GM23248 (cell line): ENCODE measurements at regions not wholly inside any gene's neighbourhood (a gene's known extent, or its start where the extent isn't known, plus 50 kb on each side); places are given as distances from the start of the nearest gene placed in this dataset.

ENCODE experiments used
- EZH2 ChIP-seq: fragments of 200-600 bp; sonication (generic); IDR thresholded peaks from 2 replicates; pipeline ENCODE4 v1.6.1; 2018; ENCODE audit warnings: antibody characterized with exemption, mild to moderate bottlenecking; ENCODE audit not compliant: insufficient read depth, poor library complexity, severe bottlenecking
- EZH2phosphoT487 ChIP-seq: fragments of 200-600 bp; sonication (generic); IDR thresholded peaks from 2 replicates; pipeline ENCODE4 v1.6.1; 2018; ENCODE audit warnings: antibody characterized with exemption, moderate library complexity, mild to moderate bottlenecking, low read depth; ENCODE audit not compliant: insufficient read depth

DNA sequence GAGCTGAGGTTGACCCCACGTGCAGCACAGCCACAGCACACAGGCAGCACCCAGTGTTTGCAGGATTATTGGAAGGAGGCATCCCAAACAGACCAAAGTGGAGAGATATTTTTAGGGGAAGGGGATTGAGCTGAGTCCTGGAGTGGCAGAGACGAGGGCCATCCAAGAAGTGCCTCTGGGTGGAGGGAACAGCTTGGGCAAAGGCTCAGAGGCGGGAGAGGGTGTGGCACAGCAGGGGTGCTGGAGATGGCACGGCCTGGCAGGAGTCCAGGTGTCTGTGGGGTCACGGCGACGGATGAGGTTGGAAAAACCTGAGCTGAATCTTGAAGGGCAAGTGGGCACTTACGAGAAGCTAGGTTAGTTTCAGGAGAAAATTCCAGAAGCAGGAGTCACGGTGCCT, 60.6 kb downstream of the INHBB start:
- TF ChIP-seq EZH2 (no peak), EZH2phosphoT487 (no peak)
